Esophagus mucosa (tissue), 1 donor: ENCODE measurements at regions not wholly inside any gene's neighbourhood (a gene's known extent, or its start where the extent isn't known, plus 50 kb on each side); places are given as distances from the start of the nearest gene placed in this dataset.
"Not testable (repeated sequence)": the region's sequence is repeated elsewhere in the genome, so short reads cannot be mapped to it uniquely, and the experiment has no call there.

Source experiments
- ATAC-seq: fragments of 200-7000 bp; cut with Tn5 transposase; one replicate; pipeline ENCODE4 v1.9.1; 2020
- donor health status: DM: yes; HTN: yes; CAD: no.

GRCh38 chr4:26176598-26177149 lies 144.1 kb upstream of the RBPJ start:
- peak; percentile 91 for ATAC-seq

- ATAC-seq = no peak
Measured at GRCh38 chr4:26178854-26179253, 142.0 kb upstream of the RBPJ start.

GRCh38 chr4:26179316-26179760 lies 141.5 kb upstream of the RBPJ start:
- no peak for ATAC-seq

GRCh38 chr4:26181616-26182015 lies 139.2 kb upstream of the RBPJ start:
- no peak for ATAC-seq

- ATAC-seq = no peak
Measured at GRCh38 chr4:26183017-26183416, 137.8 kb upstream of the RBPJ start.

GRCh38 chr4:26185436-26185835 lies 135.4 kb upstream of the RBPJ start:
- ATAC-seq = no peak

GRCh38 chr4:26191353-26191752 lies 129.5 kb upstream of the RBPJ start:
- ATAC-seq = no peak

- no peak for ATAC-seq
Measured at GRCh38 chr4:26192899-26193869, 127.6 kb upstream of the RBPJ start.

GRCh38 chr4:26194764-26195163 lies 126.0 kb upstream of the RBPJ start:
- ATAC-seq = no peak

- ATAC-seq = no peak
Measured at GRCh38 chr4:26196567-26196966, 124.2 kb upstream of the RBPJ start.

GRCh38 chr4:26197018-26197779 lies 123.6 kb upstream of the RBPJ start:
- ATAC-seq = peak; percentile 72

- not testable (repeated sequence) for ATAC-seq
Measured at GRCh38 chr4:26198931-26199330, 121.9 kb upstream of the RBPJ start.

- no peak for ATAC-seq
Measured at GRCh38 chr4:26199596-26199995, 121.2 kb upstream of the RBPJ start.

- no peak for ATAC-seq
Measured at GRCh38 chr4:26201120-26201519, 119.7 kb upstream of the RBPJ start.

GRCh38 chr4:26204249-26204825 lies 116.5 kb upstream of the RBPJ start:
- no peak for ATAC-seq

GRCh38 chr4:26204911-26205370 lies 115.9 kb upstream of the RBPJ start:
- peak; percentile 22 for ATAC-seq

GRCh38 chr4:26206339-26206738 lies 114.5 kb upstream of the RBPJ start:
- ATAC-seq = no peak

GRCh38 chr4:26206999-26207398 lies 113.8 kb upstream of the RBPJ start:
- ATAC-seq = no peak

- no peak for ATAC-seq
Measured at GRCh38 chr4:26207631-26208030, 113.2 kb upstream of the RBPJ start.

GRCh38 chr4:26208237-26208994 lies 112.4 kb upstream of the RBPJ start:
- no peak for ATAC-seq

GRCh38 chr4:26209378-26209777 lies 111.4 kb upstream of the RBPJ start:
- ATAC-seq = not testable (repeated sequence)

GRCh38 chr4:26212528-26212927 lies 108.3 kb upstream of the RBPJ start:
- ATAC-seq = no peak
